Hepatic stellate cell (primary cell): ENCODE measurements at regions not wholly inside any gene's neighbourhood (a gene's known extent, or its start where the extent isn't known, plus 50 kb on each side); places are given as distances from the start of the nearest gene placed in this dataset.
A peak's percentile ranks its signal among the peaks of the same experiment; 100 is the strongest.
"Not testable (repeated sequence)": the region's sequence is repeated elsewhere in the genome, so short reads cannot be mapped to it uniquely, and the experiment has no call there.

Source experiments
- DNase-seq: peaks from one replicate; pipeline ENCODE4 v3.0.0; 2011; ENCODE audit warnings: low spot score

DNA sequence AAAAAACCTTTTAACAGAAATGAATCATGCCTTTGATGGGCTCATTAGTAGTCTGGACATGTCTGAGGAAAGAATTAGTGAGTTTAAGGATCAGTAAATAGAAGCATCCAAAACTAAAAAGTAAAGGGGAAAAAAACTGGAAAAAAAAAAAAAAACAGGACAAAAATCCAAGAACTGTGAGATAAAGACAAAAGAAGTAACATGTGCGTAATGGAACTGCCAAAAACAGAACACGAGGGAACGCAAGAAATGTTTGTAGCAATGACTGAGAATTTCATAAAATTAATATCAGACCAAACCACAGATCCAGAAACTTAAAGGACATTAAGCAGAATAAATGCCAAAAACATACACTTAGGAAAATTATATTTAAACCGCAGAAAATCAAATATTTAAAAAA lies 77.4 kb downstream of the MS4A13 start:
- DNase-seq = no peak

- DNase-seq = no peak
These were observed 79.9 kb downstream of the MS4A13 start for GRCh38 chr11:60594998-60595642.

DNA sequence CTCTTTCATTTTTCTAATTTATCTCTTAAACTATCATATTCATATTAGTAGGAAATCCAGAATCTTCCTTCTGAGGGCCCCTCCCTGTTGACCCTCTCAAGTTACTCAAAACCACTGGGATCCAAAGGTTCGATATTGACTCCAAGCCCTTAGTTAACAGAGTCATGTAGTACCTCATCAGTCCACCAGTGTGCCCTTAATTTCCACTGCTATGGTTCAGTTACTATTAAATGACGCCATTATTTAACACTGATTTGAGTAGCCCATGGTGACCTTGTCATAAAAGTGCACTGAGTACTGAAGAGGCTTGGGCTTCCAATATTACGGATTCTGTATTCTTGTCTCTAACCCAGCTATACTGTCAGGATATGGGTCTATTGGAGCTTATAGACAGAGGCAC lies 91.9 kb upstream of the MS4A8 start:
- no peak for DNase-seq

GRCh38 chr11:60609632-60610031 lies 89.8 kb upstream of the MS4A8 start:
- no peak for DNase-seq

DNA sequence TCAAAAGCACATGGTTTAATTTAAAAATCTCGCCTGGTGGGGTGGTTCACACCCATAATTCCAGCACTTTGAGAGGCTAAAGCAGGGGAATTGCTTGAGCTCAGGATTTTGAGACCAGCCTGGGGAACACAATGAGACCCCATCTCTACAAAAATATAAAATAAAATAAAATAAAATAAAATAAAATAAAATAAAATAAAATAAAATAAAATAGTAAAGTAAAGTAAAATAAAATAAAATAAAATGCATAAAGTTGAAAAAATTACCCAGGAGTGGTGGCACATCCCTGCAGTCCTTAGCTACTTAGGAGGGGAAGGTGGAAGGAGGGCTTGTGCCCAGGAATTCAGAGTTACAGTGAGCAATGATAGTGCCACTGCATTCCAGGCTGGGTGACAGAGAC lies 88.7 kb upstream of the MS4A8 start:
- DNase-seq = no peak

GRCh38 chr11:60615497-60615896 lies 83.9 kb upstream of the MS4A8 start:
- DNase-seq = no peak

DNA sequence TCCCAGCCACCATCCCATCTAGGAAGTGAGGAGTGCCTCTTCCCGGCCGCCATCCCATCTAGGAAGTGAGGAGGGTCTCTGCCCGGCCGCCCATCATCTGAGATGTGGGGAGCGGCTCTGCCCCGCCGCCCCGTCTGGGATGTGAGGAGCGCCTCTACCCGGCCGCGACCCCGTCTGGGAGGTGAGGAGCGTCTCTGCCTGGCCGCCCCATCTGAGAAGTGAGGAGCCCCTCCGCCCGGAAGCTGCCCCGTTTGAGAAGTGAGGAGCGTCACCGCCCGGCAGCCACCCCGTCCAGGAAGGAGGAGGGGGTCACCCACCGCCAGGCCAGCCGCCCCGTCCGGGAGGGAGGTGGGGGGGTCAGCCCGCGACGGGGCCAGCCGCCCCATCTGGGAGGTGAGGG lies 77.5 kb upstream of the MS4A8 start:
- not testable (repeated sequence) for DNase-seq

DNA sequence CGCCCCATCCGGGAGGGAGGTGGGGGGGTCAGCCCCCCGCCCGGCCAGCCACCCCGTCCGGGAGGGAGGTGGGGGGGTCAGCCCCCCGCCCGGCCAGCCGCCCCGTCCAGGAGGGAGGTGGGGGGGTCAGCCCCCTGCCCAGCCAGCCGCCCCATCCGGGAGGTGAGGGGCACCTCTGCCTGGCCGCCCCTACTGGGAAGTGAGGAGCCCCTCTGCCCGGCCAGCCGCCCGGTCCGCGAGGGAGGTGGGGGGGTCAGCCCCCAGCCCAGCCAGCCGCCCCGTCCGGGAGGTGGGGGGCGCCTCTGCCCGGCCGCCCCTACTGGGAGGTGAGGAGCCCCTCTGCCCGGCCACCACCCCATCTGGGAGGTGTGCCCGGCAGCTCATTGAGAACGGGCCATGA lies 76.6 kb upstream of the MS4A8 start:
- not testable (repeated sequence) for DNase-seq

DNA sequence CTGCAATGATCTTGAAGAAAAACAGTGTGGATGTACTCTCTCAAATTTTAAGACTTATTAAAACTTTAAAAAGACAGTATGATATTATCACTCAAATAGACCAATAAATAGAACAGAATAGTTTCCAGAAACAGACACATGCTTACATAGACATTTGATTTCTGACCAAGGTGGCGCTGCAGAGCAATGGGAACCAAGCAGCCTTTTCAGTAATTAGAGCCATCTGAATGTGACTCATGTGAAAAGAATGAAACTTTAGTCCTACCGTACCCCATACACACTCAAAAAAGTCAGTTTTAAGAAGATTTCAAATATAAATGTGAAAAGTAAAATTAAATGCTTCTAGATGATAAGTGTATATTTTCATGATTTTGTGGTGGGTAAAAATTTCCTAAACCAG lies 74.2 kb upstream of the MS4A8 start:
- DNase-seq = peak; percentile 20

DNA sequence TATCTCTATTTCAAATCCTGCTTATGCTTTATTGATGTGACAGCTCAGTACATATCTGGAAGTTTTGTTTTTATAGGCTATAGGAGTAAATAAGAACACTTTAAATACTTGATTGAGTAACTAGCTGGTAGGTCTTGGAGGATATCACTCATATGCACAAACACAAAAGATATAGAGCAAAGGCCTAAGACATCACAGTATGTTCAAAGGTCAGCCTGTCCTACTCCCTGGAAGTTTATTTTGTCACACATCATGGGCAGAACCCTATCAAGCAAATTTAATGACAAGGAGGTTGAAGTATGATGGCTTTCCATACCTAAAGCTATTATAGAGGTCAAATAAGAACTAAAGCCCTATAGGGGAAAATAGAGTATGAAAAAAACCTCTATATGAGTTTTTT lies 70.0 kb upstream of the MS4A8 start:
- DNase-seq = no peak

DNA sequence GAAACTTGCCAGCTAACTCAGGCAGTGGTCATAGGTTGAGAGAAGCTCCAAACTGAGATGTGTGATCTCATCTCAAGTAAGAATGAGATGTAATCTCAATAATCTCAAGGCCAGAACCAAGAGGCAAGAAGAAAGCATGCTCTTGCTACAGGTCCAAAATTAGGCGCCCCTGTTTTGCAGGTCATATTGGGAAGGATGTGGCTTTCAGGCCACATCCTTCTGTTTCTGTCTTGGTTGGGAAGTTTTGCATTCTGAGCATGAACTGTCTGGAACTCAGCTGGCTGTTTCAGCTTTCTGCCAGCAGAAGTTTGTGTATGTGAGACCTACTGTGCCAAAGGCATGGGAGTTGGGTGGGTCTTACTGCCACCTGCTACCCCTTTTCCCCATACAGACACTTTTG lies 67.5 kb upstream of the MS4A8 start:
- DNase-seq = no peak

- DNase-seq = no peak
These were observed 65.8 kb upstream of the MS4A8 start for GRCh38 chr11:60633645-60634044.

- DNase-seq = no peak
These were observed 65.3 kb upstream of the MS4A8 start for GRCh38 chr11:60634126-60634525.

DNA sequence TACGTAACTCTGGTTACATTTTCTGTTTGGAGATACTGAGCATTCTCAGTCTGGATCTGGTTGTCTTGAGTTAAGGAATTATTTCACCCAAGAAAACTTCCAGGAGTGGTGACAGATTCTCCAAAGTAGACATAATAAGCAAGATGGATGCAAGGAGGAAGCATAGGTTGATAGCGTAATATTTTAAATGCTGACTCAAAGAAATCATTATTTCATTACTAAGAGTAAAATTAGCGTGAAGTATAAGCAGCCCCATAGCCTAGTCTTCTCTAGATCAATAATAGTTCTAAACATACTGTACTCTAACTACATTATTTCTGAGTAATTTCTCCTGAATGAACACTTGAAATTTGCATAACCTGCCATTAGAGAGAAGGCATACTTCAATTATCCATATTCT lies 57.5 kb upstream of the MS4A8 start:
- no peak for DNase-seq

DNA sequence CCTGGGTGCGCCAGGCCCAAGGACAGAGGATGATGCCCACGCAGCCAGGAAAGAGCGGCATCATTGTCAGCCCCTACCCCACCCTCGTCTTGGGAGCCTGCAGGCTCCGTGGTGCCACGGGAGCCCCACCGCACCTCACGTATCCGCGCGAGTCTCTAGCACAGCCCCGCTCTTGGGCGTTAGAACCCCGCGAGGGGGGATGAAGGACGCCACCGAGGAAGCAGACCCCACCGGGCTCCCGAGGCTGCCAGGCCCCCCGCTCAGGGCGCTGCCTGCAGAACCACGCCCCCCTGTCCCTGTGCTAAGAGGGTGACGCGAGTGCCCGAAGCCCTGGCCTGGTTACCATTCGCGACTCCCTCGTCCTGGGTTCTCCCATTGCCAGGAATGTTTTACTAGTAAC lies 52.3 kb upstream of the MS4A8 start:
- DNase-seq = no peak
